OCI-LY1 (cell line): ENCODE measurements at regions not wholly inside any gene's neighbourhood (a gene's known extent, or its start where the extent isn't known, plus 50 kb on each side); places are given as distances from the start of the nearest gene placed in this dataset.

Experiments used
- CTCF ChIP-seq: fragments of 200-600 bp; sonication (generic), shearing (Covaris generic); IDR thresholded peaks from 2 replicates; pipeline ENCODE4 v1.5.1; 2017; ENCODE audit warnings: mild to moderate bottlenecking, antibody characterized with exemption, low read length, moderate library complexity, mixed read lengths
- EZH2 ChIP-seq: fragments of 200-600 bp; sonication (generic), shearing (Covaris generic); IDR thresholded peaks from 2 replicates; pipeline ENCODE4 v1.8.0; 2017; ENCODE audit warnings: borderline replicate concordance, mixed run types, mild to moderate bottlenecking, antibody characterized with exemption, low read length, moderate library complexity, mixed read lengths

GRCh38 chr20:53763707-53764414 is 170.2 kb upstream of the ZNF217 start:
- no peak for TF ChIP-seq CTCF
- TF ChIP-seq EZH2 = no peak
